ENCODE measurements at regions not wholly inside any gene's neighbourhood (a gene's known extent, or its start where the extent isn't known, plus 50 kb on each side); places are given as distances from the start of the nearest gene placed in this dataset.

GRCh38 chr16:16887193-16887592 lies 508.3 kb downstream of the NPIPA7 start:
- no peak for DNase-seq
- Histone ChIP-seq H3K4me1 (no peaks in the 10 kb centered on the region), H3K27me3 (no peaks in the 10 kb centered on the region), H3K36me3 (no peaks in the 10 kb centered on the region), H3K27ac (no peak overlapping the region), H3K9me3 (no peaks in the 10 kb centered on the region), H3K4me3 (replicated peaks in 1 of 3) (no peak overlapping the region)
- WGBS, 2 donors: 90 to 92% methylated on average over 4 of the region's 4 CpGs
- intact Hi-C loops (cut with DNase I): no loop called here
- TF ChIP-seq POLR2A (IDR thresholded peaks at IDR 0.05) (no peak), CTCF (IDR thresholded peaks at IDR 0.05) (no peak)

GRCh38 chr16:16890964-16891363 lies 512.0 kb downstream of the NPIPA7 start:
- H3K4me3 ChIP-seq (replicated peaks in 1 of 3): no peak overlapping the region
- no peaks in the 10 kb centered on the region for H3K9me3 ChIP-seq
- no peak for TF ChIP-seq CTCF (IDR thresholded peaks at IDR 0.05)
- no peak for TF ChIP-seq POLR2A (IDR thresholded peaks at IDR 0.05)
- DNase-seq: no peak
- H3K27me3 ChIP-seq: no peaks in the 10 kb centered on the region
- H3K4me1 ChIP-seq: no peaks in the 10 kb centered on the region
- intact Hi-C loops (cut with DNase I): no loop called here
- H3K27ac ChIP-seq: no peak overlapping the region
- 71 to 73% methylated on average over 2 of the region's 2 CpGs for WGBS, 2 donors
- H3K36me3 ChIP-seq: no peaks in the 10 kb centered on the region

- Histone ChIP-seq H3K4me3 (replicated peaks in 1 of 3) (no peak overlapping the region), H3K9me3 (no peaks in the 10 kb centered on the region), H3K36me3 (no peaks in the 10 kb centered on the region), H3K27me3 (no peaks in the 10 kb centered on the region), H3K4me1 (no peaks in the 10 kb centered on the region), H3K27ac (no peak overlapping the region)
- WGBS, 2 donors: 79 to 83% methylated on average over 1 of the region's 1 CpG
- intact Hi-C loops (cut with DNase I): no loop called here
- TF ChIP-seq CTCF (IDR thresholded peaks at IDR 0.05) (no peak), POLR2A (IDR thresholded peaks at IDR 0.05) (no peak)
- DNase-seq: no peak
Observed at GRCh38 chr16:16904601-16905000, 525.7 kb downstream of the NPIPA7 start.

- Histone ChIP-seq H3K4me3 (replicated peaks in 1 of 3) (no peak overlapping the region), H3K9me3 (no peaks in the 10 kb centered on the region), H3K27ac (no peak overlapping the region), H3K4me1 (no peaks in the 10 kb centered on the region), H3K27me3 (no peaks in the 10 kb centered on the region), H3K36me3 (no peaks in the 10 kb centered on the region)
- intact Hi-C loops (cut with DNase I): no loop called here
- TF ChIP-seq CTCF (IDR thresholded peaks at IDR 0.05): no peak
- TF ChIP-seq POLR2A (IDR thresholded peaks at IDR 0.05): no peak
- no peak for DNase-seq
- 71 to 73% methylated on average over 3 of the region's 3 CpGs for WGBS, 2 donors
Observed at GRCh38 chr16:16905850-16906249, 526.9 kb downstream of the NPIPA7 start.

- no peak overlapping the region for H3K27ac ChIP-seq
- H3K4me1 ChIP-seq: no peaks in the 10 kb centered on the region
- H3K36me3 ChIP-seq: no peaks in the 10 kb centered on the region
- no peaks in the 10 kb centered on the region for H3K27me3 ChIP-seq
- DNase-seq: no peak
- intact Hi-C loops (cut with DNase I): no loop called here
- TF ChIP-seq POLR2A (IDR thresholded peaks at IDR 0.05) (no peak), CTCF (IDR thresholded peaks at IDR 0.05) (no peak)
- no peak overlapping the region for H3K4me3 ChIP-seq (replicated peaks in 1 of 3)
- no peaks in the 10 kb centered on the region for H3K9me3 ChIP-seq
Observed at GRCh38 chr16:16907089-16907488, 528.1 kb downstream of the NPIPA7 start.
